ENCODE measurements at regions not wholly inside any gene's neighbourhood (a gene's known extent, or its start where the extent isn't known, plus 50 kb on each side); places are given as distances from the start of the nearest gene placed in this dataset.
"Not testable (repeated sequence)": the region's sequence is repeated elsewhere in the genome, so short reads cannot be mapped to it uniquely, and the experiment has no call there.

GRCh38 chr20:43827940-43828562 is 86.6 kb upstream of the TOX2 start:
- Histone ChIP-seq H3K4me1 (ENCODE audit: insufficient read depth, low read length, severe bottlenecking) (peaks cover 16% of the 10 kb centered on the region), H3K27ac (ENCODE audit: low read depth, low read length, poor library complexity, severe bottlenecking) (no peak overlapping the region), H3K9ac (ENCODE audit: low read length) (no peak overlapping the region), H3F3A (ENCODE audit: insufficient read depth, low read length) (no peaks in the 10 kb centered on the region), H3K4me3 (ENCODE audit: low read depth, low read length, poor library complexity, severe bottlenecking) (no peak overlapping the region), H3K27me3 (ENCODE audit: insufficient read depth, low read length) (peaks cover 4% of the 10 kb centered on the region; the same call in 1 of the 2 replicates), H3K36me3 (ENCODE audit: insufficient read depth, low read length) (no peaks in the 10 kb centered on the region; the same call in 1 of the 2 replicates), H3K79me2 (ENCODE audit: insufficient read depth, low read length) (no peaks in the 10 kb centered on the region), H3K4me2 (ENCODE audit: low read length) (no peak overlapping the region), H4K20me1 (ENCODE audit: insufficient read depth, low read length) (no peaks in the 10 kb centered on the region), H2AFZ (ENCODE audit: low read length) (no peak overlapping the region), H3K9me2 (ENCODE audit: low read depth, low read length) (no peaks in the 10 kb centered on the region), H3K9me3 (ENCODE audit: low read length) (peaks cover 14% of the 10 kb centered on the region)
- TF ChIP-seq, protein P1, sequence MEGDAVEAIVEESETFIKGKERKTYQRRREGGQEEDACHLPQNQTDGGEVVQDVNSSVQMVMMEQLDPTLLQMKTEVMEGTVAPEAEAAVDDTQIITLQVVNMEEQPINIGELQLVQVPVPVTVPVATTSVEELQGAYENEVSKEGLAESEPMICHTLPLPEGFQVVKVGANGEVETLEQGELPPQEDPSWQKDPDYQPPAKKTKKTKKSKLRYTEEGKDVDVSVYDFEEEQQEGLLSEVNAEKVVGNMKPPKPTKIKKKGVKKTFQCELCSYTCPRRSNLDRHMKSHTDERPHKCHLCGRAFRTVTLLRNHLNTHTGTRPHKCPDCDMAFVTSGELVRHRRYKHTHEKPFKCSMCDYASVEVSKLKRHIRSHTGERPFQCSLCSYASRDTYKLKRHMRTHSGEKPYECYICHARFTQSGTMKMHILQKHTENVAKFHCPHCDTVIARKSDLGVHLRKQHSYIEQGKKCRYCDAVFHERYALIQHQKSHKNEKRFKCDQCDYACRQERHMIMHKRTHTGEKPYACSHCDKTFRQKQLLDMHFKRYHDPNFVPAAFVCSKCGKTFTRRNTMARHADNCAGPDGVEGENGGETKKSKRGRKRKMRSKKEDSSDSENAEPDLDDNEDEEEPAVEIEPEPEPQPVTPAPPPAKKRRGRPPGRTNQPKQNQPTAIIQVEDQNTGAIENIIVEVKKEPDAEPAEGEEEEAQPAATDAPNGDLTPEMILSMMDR (IDR thresholded peaks at IDR 0.05; ENCODE audit: low read length): no peak
- no peak for TF ChIP-seq EZH2 (IDR thresholded peaks at IDR 0.05; ENCODE audit: borderline replicate concordance, low read length)

GRCh38 chr20:43826943-43827342 is 87.7 kb upstream of the TOX2 start:
- not testable (repeated sequence) for H4K20me1 ChIP-seq (ENCODE audit: insufficient read depth, low read length); H3K79me2 ChIP-seq (ENCODE audit: insufficient read depth, low read length); H3K27me3 ChIP-seq (ENCODE audit: insufficient read depth, low read length); H3K27ac ChIP-seq (ENCODE audit: low read depth, low read length, poor library complexity, severe bottlenecking); H2AFZ ChIP-seq (ENCODE audit: low read length); H3K9ac ChIP-seq (ENCODE audit: low read length); H3K9me2 ChIP-seq (ENCODE audit: low read depth, low read length); H3F3A ChIP-seq (ENCODE audit: insufficient read depth, low read length); H3K4me2 ChIP-seq (ENCODE audit: low read length); H3K4me3 ChIP-seq (ENCODE audit: low read depth, low read length, poor library complexity, severe bottlenecking); H3K36me3 ChIP-seq (ENCODE audit: insufficient read depth, low read length)
- Histone ChIP-seq H3K9me3 (ENCODE audit: low read length) (peaks cover 14% of the 10 kb centered on the region), H3K4me1 (ENCODE audit: insufficient read depth, low read length, severe bottlenecking) (peaks cover 19% of the 10 kb centered on the region)

- H3K9ac ChIP-seq (ENCODE audit: low read length): no peak overlapping the region
- no peak overlapping the region for H3K27ac ChIP-seq (ENCODE audit: low read depth, low read length, poor library complexity, severe bottlenecking)
- no peak overlapping the region for H3K4me3 ChIP-seq (ENCODE audit: low read depth, low read length, poor library complexity, severe bottlenecking)
- no peak overlapping the region for H2AFZ ChIP-seq (ENCODE audit: low read length)
- no peaks in the 10 kb centered on the region for H3F3A ChIP-seq (ENCODE audit: insufficient read depth, low read length)
- H4K20me1 ChIP-seq (ENCODE audit: insufficient read depth, low read length): no peaks in the 10 kb centered on the region
- no peaks in the 10 kb centered on the region for H3K79me2 ChIP-seq (ENCODE audit: insufficient read depth, low read length)
- H3K4me2 ChIP-seq (ENCODE audit: low read length): peak overlapping the region; percentile 2; the same call in 1 of the 2 replicates
- H3K4me1 ChIP-seq (ENCODE audit: insufficient read depth, low read length, severe bottlenecking): peaks cover 22% of the 10 kb centered on the region
- H3K9me2 ChIP-seq (ENCODE audit: low read depth, low read length): no peaks in the 10 kb centered on the region
- no peak for TF ChIP-seq EZH2 (IDR thresholded peaks at IDR 0.05; ENCODE audit: borderline replicate concordance, low read length)
- TF ChIP-seq, protein P1 (IDR thresholded peaks at IDR 0.05; ENCODE audit: low read length): no peak
- H3K27me3 ChIP-seq (ENCODE audit: insufficient read depth, low read length): no peaks in the 10 kb centered on the region; the same call in 1 of the 2 replicates
- H3K9me3 ChIP-seq (ENCODE audit: low read length): peaks cover 14% of the 10 kb centered on the region
- H3K36me3 ChIP-seq (ENCODE audit: insufficient read depth, low read length): no peaks in the 10 kb centered on the region; the same call in 1 of the 2 replicates
Observed at GRCh38 chr20:43825581-43825980, 89.1 kb upstream of the TOX2 start.

- no peaks in the 10 kb centered on the region for H3K79me2 ChIP-seq (ENCODE audit: insufficient read depth, low read length)
- no peaks in the 10 kb centered on the region for H4K20me1 ChIP-seq (ENCODE audit: insufficient read depth, low read length)
- H2AFZ ChIP-seq (ENCODE audit: low read length): no peak overlapping the region
- H3K27ac ChIP-seq (ENCODE audit: low read depth, low read length, poor library complexity, severe bottlenecking): no peak overlapping the region
- no peaks in the 10 kb centered on the region; the same call in 1 of the 2 replicates for H3K36me3 ChIP-seq (ENCODE audit: insufficient read depth, low read length)
- no peak for TF ChIP-seq EZH2 (IDR thresholded peaks at IDR 0.05; ENCODE audit: borderline replicate concordance, low read length)
- TF ChIP-seq, protein P1 (IDR thresholded peaks at IDR 0.05; ENCODE audit: low read length): no peak
- H3K4me3 ChIP-seq (ENCODE audit: low read depth, low read length, poor library complexity, severe bottlenecking): no peak overlapping the region
- peaks cover 22% of the 10 kb centered on the region for H3K4me1 ChIP-seq (ENCODE audit: insufficient read depth, low read length, severe bottlenecking)
- H3F3A ChIP-seq (ENCODE audit: insufficient read depth, low read length): no peaks in the 10 kb centered on the region
- H3K9me3 ChIP-seq (ENCODE audit: low read length): peaks cover 14% of the 10 kb centered on the region
- H3K4me2 ChIP-seq (ENCODE audit: low read length): no peak overlapping the region
- no peak overlapping the region for H3K9ac ChIP-seq (ENCODE audit: low read length)
- H3K27me3 ChIP-seq (ENCODE audit: insufficient read depth, low read length): no peaks in the 10 kb centered on the region
- no peaks in the 10 kb centered on the region for H3K9me2 ChIP-seq (ENCODE audit: low read depth, low read length)
Observed at GRCh38 chr20:43825051-43825402, 89.6 kb upstream of the TOX2 start.
